ENCODE measurements at regions not wholly inside any gene's neighbourhood (a gene's known extent, or its start where the extent isn't known, plus 50 kb on each side); places are given as distances from the start of the nearest gene placed in this dataset.

DNA sequence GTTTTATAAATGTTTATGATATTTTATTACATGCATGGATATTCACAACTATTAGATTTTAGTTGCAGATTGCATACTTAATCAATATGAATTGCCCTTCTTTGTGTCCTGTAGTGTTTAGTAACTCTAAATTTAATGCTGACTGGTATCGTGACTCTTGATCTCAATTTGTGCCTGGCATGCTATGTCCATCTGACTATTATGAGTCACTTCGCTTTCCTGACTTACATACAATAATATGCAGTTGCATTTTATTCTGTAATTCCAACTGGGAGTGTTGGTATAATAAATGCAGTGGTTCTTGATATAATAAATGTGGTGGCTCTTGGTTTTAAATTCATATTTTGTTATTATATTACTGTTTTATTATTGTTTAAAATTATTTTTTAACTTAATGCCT lies 277.5 kb downstream of the LIG4 start:
- TF ChIP-seq IRF2 (CRISPR knock-in tag; IDR thresholded peaks at IDR 0.05; ENCODE audit: borderline replicate concordance, low read depth), result no peak
- TF ChIP-seq, protein P1, sequence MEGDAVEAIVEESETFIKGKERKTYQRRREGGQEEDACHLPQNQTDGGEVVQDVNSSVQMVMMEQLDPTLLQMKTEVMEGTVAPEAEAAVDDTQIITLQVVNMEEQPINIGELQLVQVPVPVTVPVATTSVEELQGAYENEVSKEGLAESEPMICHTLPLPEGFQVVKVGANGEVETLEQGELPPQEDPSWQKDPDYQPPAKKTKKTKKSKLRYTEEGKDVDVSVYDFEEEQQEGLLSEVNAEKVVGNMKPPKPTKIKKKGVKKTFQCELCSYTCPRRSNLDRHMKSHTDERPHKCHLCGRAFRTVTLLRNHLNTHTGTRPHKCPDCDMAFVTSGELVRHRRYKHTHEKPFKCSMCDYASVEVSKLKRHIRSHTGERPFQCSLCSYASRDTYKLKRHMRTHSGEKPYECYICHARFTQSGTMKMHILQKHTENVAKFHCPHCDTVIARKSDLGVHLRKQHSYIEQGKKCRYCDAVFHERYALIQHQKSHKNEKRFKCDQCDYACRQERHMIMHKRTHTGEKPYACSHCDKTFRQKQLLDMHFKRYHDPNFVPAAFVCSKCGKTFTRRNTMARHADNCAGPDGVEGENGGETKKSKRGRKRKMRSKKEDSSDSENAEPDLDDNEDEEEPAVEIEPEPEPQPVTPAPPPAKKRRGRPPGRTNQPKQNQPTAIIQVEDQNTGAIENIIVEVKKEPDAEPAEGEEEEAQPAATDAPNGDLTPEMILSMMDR (IDR thresholded peaks at IDR 0.05), result no peak
- TF ChIP-seq, protein P2, sequence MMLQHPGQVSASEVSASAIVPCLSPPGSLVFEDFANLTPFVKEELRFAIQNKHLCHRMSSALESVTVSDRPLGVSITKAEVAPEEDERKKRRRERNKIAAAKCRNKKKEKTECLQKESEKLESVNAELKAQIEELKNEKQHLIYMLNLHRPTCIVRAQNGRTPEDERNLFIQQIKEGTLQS (CRISPR knock-in tag; conservative IDR thresholded peaks at IDR 0.05), result no peak
- TF ChIP-seq ZNF416 (CRISPR knock-in tag; IDR thresholded peaks at IDR 0.05), result no peak
- TF ChIP-seq, protein P3, sequence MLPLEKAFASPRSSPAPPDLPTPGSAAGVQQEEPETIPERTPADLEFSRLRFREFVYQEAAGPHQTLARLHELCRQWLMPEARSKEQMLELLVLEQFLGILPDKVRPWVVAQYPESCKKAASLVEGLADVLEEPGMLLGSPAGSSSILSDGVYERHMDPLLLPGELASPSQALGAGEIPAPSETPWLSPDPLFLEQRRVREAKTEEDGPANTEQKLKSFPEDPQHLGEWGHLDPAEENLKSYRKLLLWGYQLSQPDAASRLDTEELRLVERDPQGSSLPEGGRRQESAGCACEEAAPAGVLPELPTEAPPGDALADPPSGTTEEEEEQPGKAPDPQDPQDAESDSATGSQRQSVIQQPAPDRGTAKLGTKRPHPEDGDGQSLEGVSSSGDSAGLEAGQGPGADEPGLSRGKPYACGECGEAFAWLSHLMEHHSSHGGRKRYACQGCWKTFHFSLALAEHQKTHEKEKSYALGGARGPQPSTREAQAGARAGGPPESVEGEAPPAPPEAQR (CRISPR knock-in tag; IDR thresholded peaks at IDR 0.05), result no peak
- TF ChIP-seq FOXK1 (CRISPR knock-in tag; IDR thresholded peaks at IDR 0.05), result no peak
- TF ChIP-seq, protein P4, sequence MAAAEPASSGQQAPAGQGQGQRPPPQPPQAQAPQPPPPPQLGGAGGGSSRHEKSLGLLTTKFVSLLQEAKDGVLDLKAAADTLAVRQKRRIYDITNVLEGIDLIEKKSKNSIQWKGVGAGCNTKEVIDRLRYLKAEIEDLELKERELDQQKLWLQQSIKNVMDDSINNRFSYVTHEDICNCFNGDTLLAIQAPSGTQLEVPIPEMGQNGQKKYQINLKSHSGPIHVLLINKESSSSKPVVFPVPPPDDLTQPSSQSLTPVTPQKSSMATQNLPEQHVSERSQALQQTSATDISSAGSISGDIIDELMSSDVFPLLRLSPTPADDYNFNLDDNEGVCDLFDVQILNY (CRISPR knock-in tag; IDR thresholded peaks at IDR 0.05), result no peak
- TF ChIP-seq, protein P5, sequence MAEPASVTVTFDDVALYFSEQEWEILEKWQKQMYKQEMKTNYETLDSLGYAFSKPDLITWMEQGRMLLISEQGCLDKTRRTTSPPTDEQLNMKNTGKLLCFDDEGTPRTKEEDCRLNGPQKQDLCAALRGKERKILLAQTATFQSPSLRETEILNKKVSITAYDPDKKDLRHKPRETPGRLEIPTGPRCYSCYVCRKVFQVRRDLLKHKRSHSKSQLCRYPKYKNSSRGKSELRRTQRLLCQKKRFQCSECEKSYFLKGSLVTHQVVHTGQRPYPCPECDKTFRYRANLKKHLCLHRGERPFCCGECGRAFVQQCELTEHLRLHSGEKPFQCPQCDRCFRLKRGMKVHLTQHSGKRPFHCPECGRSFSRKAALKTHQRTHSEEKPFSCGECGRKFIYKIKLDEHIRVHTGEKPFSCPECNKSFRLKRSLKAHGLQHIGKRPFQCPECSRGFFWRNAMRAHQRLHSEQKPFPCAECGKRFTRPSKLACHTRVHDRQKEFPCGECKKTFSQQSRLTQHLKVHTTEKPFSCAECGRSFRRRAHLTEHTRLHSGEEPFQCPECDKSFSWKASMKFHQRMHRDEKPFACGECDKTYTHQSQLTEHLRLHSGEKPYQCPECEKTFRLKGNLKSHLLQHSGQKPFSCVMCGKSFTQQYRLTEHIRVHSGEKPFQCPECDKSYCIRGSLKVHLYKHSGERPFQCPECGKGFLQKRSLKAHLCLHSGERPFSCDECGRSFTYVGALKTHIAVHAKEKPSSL (CRISPR knock-in tag; conservative IDR thresholded peaks at IDR 0.05), result no peak
- TF ChIP-seq TEAD4 (CRISPR knock-in tag; IDR thresholded peaks at IDR 0.05), result no peak
- no peak for TF ChIP-seq ZNF121 (CRISPR knock-in tag; IDR thresholded peaks at IDR 0.05)
- TF ChIP-seq ESRRA (CRISPR knock-in tag; IDR thresholded peaks at IDR 0.05; ENCODE audit: borderline replicate concordance), result no peak
- TF ChIP-seq, protein P6, sequence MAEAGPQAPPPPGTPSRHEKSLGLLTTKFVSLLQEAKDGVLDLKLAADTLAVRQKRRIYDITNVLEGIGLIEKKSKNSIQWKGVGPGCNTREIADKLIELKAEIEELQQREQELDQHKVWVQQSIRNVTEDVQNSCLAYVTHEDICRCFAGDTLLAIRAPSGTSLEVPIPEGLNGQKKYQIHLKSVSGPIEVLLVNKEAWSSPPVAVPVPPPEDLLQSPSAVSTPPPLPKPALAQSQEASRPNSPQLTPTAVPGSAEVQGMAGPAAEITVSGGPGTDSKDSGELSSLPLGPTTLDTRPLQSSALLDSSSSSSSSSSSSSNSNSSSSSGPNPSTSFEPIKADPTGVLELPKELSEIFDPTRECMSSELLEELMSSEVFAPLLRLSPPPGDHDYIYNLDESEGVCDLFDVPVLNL (CRISPR knock-in tag; IDR thresholded peaks at IDR 0.05; ENCODE audit: borderline replicate concordance, low read depth), result no peak
- TF ChIP-seq, protein P7, sequence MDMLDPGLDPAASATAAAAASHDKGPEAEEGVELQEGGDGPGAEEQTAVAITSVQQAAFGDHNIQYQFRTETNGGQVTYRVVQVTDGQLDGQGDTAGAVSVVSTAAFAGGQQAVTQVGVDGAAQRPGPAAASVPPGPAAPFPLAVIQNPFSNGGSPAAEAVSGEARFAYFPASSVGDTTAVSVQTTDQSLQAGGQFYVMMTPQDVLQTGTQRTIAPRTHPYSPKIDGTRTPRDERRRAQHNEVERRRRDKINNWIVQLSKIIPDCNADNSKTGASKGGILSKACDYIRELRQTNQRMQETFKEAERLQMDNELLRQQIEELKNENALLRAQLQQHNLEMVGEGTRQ (CRISPR knock-in tag; IDR thresholded peaks at IDR 0.05), result no peak
- TF ChIP-seq NFYB (CRISPR knock-in tag; conservative IDR thresholded peaks at IDR 0.05; ENCODE audit: low read depth), result no peak
